WI38 (cell line): ENCODE measurements at regions not wholly inside any gene's neighbourhood (a gene's known extent, or its start where the extent isn't known, plus 50 kb on each side); places are given as distances from the start of the nearest gene placed in this dataset.

Source experiments
- H3K4me3 ChIP-seq: 2 replicates; pipeline ENCODE4 v1.5.1; 2011; ENCODE audit warnings: low read depth, mild to moderate bottlenecking, control low read depth, low read length
- CTCF ChIP-seq: IDR thresholded peaks from 2 replicates; pipeline ENCODE4 v1.5.1; 2012; ENCODE audit warnings: low read depth, mild to moderate bottlenecking, control low read depth, low read length

GRCh38 chr10:28250782-28251181, 52.1 kb downstream of the MPP7 start:
- TF ChIP-seq CTCF, result no peak
- H3K4me3 ChIP-seq, result no peak overlapping the region

- TF ChIP-seq CTCF, result no peak
- no peak overlapping the region for H3K4me3 ChIP-seq
Measured at GRCh38 chr10:28250358-28250757, 52.5 kb downstream of the MPP7 start.

- no peak for TF ChIP-seq CTCF
Measured at GRCh38 chr10:28249512-28249911, 53.4 kb downstream of the MPP7 start.

GRCh38 chr10:28248092-28248491, 54.8 kb downstream of the MPP7 start:
- H3K4me3 ChIP-seq, result no peak overlapping the region
- TF ChIP-seq CTCF, result no peak

More at GRCh38 chr10:28249512-28249911, 53.4 kb downstream of the MPP7 start:
- H3K4me3 ChIP-seq, result no peak overlapping the region

GRCh38 chr10:28246023-28246422, 56.8 kb downstream of the MPP7 start:
- no peak overlapping the region for H3K4me3 ChIP-seq
- TF ChIP-seq CTCF, result no peak

GRCh38 chr10:28243923-28244322, 58.9 kb downstream of the MPP7 start:
- no peak for TF ChIP-seq CTCF
- no peak overlapping the region for H3K4me3 ChIP-seq

GRCh38 chr10:28242555-28243204, 60.2 kb downstream of the MPP7 start:
- no peak overlapping the region for H3K4me3 ChIP-seq

More at GRCh38 chr10:28242555-28243204, 60.2 kb downstream of the MPP7 start:
- TF ChIP-seq CTCF, result no peak
